ENCODE measurements at regions not wholly inside any gene's neighbourhood (a gene's known extent, or its start where the extent isn't known, plus 50 kb on each side); places are given as distances from the start of the nearest gene placed in this dataset.

- no peak for DNase-seq (ENCODE audit: low read depth)
- no peak for TF ChIP-seq CTCF (IDR thresholded peaks at IDR 0.05; ENCODE audit: low read depth, low read length, missing control alignments)
- H3K4me3 ChIP-seq (ENCODE audit: low read depth, low read length), result no peak overlapping the region
Measured at GRCh38 chr1:244200596-244200995, 149.5 kb downstream of the ZBTB18 start.

- no peak for DNase-seq (ENCODE audit: low read depth)
- no peak overlapping the region for H3K4me3 ChIP-seq (ENCODE audit: low read depth, low read length)
- TF ChIP-seq CTCF (IDR thresholded peaks at IDR 0.05; ENCODE audit: low read depth, low read length, missing control alignments), result no peak
Measured at GRCh38 chr1:244201750-244202149, 150.7 kb downstream of the ZBTB18 start.

- no peak overlapping the region for H3K4me3 ChIP-seq (ENCODE audit: low read depth, low read length)
- TF ChIP-seq CTCF (IDR thresholded peaks at IDR 0.05; ENCODE audit: low read depth, low read length, missing control alignments), result no peak
Measured at GRCh38 chr1:244204004-244204403, 152.9 kb downstream of the ZBTB18 start.

DNA sequence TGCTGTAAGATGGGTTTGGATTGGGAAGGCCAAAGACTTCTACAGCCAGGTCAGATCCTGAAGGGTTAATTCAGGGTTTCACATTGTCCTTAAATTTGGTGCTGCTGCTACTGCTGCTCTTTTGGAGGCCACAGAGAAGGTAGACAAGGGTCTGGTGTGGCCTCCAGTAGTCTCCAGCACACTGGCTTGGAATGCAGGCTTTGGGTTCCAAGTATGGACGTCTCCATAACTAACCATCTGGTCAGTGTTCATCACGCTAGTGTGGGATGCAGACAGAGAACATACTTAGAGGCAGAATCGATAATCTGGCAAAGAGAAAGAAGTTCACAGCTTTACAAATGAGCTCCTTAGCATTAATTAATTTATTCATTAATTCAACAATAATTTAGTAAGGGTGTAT lies 154.1 kb downstream of the ZBTB18 start:
- TF ChIP-seq CTCF (IDR thresholded peaks at IDR 0.05; ENCODE audit: low read depth, low read length, missing control alignments), result no peak
- no peak for DNase-seq (ENCODE audit: low read depth)
- H3K4me3 ChIP-seq (ENCODE audit: low read depth, low read length), result no peak overlapping the region

More at GRCh38 chr1:244204004-244204403, 152.9 kb downstream of the ZBTB18 start:
- no peak for DNase-seq (ENCODE audit: low read depth)

- H3K4me3 ChIP-seq (ENCODE audit: low read depth, low read length), result no peak overlapping the region
- TF ChIP-seq CTCF (IDR thresholded peaks at IDR 0.05; ENCODE audit: low read depth, low read length, missing control alignments), result no peak
- no peak for DNase-seq (ENCODE audit: low read depth)
Measured at GRCh38 chr1:244205906-244206305, 154.8 kb downstream of the ZBTB18 start.

GRCh38 chr1:244207042-244207934 lies 156.2 kb downstream of the ZBTB18 start:
- DNase-seq (ENCODE audit: low read depth), result no peak
- no peak for TF ChIP-seq CTCF (IDR thresholded peaks at IDR 0.05; ENCODE audit: low read depth, low read length, missing control alignments)
- H3K4me3 ChIP-seq (ENCODE audit: low read depth, low read length), result no peak overlapping the region

DNA sequence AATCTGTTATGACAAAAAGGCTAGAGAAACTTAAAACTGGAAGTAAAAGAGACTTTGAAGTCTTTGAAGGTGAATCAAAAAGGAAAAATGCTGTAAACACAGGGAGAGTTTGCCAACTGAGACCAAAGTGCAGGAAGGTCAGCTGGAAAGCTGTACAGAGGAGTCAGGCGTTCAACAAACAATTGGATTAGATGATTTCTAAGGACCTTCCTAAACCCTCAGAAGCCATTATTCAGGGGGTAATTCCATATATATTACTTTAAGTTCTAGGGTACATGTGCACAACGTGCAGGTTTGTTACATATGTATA lies 156.8 kb downstream of the ZBTB18 start:
- H3K4me3 ChIP-seq (ENCODE audit: low read depth, low read length), result no peak overlapping the region
- no peak for DNase-seq (ENCODE audit: low read depth)
- no peak for TF ChIP-seq CTCF (IDR thresholded peaks at IDR 0.05; ENCODE audit: low read depth, low read length, missing control alignments)
